NCI-H2107 treated with DMSO at 0.1 percent for 48 hours (cell line): ENCODE measurements at regions not wholly inside any gene's neighbourhood (a gene's known extent, or its start where the extent isn't known, plus 50 kb on each side); places are given as distances from the start of the nearest gene placed in this dataset.

Experiments used
- DNase-seq: peaks from one replicate; lab custom pipeline; 2025; ENCODE audit not compliant: unreplicated experiment; lab: John Stamatoyannopoulos, UW

- no peak for DNase-seq
Measured at GRCh38 chr17:14510136-14510535, 209.3 kb downstream of the HS3ST3B1 start.

DNA sequence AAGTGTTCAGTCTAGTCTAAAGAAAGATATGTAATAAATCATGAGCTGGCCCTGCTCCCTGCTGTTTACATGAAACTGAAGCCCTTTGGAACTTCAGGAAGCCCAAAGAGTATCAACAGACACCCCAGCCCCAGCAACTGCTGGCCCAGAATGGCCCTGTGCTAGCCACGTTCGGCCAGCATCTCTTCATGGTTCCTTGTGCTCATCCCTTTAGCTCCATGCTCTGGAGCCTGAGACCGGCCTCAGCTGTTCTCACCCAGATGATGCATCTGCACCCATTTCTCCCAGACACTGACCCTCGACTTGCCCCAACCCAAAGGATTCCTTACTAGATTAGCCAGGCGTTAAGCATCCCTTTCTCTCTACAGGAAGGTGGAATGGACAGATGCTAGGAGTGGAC, 207.3 kb downstream of the HS3ST3B1 start:
- no peak for DNase-seq

DNA sequence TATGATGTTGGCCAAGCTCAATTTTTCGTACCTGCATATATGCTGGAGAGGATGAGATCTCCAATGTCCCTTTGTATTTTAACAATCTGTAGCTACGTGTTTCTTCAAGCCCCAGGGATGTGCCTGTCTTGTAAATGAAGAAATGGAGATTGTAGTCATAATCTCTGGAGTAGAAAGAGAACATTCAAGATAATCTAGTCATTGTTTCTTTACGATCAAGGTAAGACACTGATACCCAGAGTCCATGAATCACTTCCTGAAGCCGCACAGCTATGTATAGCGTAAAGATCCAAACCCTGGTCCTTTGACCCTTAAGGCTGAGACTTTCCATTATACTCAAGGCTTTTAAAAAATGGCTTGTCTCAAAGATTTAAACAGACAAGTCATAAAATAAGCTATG, 205.5 kb downstream of the HS3ST3B1 start:
- DNase-seq: no peak

DNA sequence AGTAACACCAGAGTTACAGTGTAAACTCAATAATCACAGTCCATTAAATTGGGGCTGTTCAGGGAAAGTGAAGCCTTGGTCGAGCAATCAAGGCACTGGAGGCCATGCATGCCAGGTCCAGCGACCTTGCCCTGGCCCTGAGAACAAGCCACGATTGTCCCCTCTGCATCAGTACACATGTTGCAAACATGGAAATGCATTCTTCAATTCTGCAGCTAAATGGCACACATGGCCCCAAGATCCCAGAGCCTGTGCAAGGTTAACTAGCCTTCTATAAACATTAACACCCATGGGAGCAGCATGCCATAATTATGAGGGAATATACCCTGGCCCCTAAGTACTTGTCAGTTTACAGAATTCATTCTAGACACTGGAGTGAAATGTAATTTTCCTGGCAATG, 204.7 kb downstream of the HS3ST3B1 start:
- DNase-seq: no peak

DNA sequence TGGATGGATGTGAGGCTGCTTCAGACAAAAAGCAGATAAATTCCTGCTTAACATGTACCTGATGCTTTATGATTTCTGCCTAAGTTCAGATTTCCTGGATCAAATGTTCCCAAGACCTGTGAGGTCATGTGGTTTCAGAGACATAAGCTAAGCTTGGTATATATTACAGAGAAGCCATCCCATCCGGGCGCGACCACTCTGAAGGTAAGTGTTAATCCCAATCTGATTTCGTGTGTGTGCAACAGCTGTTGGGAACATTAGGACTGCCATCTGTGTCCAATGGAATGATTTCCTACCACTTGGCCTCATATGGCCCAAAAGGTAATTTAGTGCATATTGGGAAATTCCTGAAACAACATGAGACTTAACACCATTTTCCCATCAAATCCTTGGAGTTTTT, 199.1 kb downstream of the HS3ST3B1 start:
- DNase-seq: no peak

- DNase-seq: no peak
Measured at GRCh38 chr17:14498812-14499211, 197.9 kb downstream of the HS3ST3B1 start.

DNA sequence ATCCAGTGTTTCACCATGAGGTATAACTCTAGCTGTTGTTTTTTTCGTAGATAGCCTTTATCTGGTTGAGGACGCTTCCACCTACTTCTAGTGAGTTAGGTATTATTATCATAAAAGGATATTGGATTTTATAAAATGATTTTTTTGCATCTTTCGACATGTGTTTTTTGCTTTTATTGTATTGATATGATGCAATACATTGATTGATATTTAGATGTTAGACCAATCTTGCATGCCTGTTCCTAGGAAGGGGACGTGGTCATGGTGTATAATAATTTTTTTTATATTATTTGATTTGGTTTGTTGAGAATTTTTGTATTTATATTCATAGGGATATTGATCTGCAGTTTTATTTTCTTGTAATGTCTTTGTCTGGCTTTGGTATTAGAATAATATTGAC, 193.3 kb downstream of the HS3ST3B1 start:
- DNase-seq: no peak

DNA sequence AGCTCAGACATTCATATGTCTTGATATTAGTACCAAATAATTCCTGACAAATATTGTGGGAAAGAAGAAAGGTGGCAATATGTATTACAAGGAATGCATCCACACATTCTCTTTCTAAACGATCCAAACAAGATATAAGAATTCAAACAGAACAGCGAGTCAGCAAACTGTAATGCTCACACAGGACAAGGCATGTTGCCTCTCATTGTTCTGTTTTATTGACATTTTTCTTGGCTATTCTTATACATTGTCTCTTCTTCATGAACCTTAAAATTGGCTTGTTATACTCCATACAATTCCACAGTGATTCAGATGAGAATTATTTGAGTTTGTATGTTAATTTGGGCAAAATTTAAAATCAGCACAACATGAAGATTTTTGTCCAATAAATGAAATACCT, 189.1 kb downstream of the HS3ST3B1 start:
- no peak for DNase-seq

DNA sequence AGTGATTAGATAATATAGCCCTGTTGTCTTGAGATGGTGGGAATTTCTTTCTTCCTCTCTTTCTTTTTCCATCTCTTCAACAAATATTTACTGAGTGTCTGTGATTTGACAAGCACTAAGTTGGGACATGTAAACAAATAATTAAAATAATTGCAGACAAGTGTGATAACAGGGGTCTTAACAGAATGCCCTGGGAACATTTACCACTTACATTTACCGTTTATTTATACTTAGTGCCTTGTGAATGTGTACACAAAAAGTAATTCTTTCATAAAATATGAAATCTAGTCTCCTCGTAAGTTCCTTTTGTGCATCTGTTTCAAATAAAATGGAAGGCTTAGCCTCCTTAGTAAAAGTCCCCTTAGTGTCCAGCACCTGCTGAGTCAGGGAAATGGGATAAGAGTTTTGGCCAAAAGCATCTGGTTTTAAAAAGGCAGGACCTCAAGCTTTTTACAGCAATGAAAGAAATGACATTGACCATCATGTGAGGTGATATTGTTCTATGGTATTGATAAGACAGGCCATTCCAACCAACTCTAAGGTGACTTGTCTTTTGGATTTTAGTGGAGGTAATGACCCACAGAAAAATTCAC, 188.2 kb downstream of the HS3ST3B1 start:
- no peak for DNase-seq

- no peak for DNase-seq
Measured at GRCh38 chr17:14487068-14487467, 186.2 kb downstream of the HS3ST3B1 start.

DNA sequence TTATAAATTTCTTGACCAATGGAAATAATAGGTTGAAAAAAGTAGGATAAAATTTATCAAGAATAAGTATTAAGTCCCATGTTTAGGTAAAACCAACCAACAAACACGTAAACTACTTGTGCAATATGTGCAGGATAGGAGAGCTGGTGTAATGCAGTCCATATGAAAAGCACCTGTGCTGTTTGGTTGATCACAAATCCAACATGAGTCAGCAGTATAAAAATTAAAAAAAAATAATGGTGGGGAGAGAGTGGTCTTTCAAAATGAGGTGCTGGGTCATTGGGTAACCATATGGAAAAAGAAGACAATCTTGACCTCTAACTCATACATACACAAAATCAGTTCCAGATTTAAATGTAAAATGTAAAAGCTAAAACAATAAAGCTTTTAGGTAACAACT, 181.8 kb downstream of the HS3ST3B1 start:
- DNase-seq: no peak

- no peak for DNase-seq
Measured at GRCh38 chr17:14481664-14482063, 180.8 kb downstream of the HS3ST3B1 start.

DNA sequence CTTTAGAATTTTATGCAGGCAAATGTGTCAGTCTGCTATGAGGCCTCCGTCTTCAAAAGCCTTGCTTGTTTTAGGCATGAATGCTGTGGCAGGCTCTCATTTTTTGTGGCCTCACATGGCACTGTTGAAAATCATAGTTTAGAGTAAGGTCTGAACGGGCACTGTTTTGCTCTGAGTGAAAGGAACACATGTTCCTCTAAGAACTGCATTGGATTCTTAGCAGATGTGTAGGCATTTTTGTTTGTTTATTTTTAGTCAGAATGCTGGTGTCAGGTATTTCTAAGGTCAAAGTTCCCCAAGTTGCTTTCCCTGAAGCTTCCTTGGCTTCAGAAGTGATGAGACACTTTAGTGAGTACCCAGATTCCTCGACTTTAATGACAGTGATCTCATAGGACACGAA, 173.7 kb downstream of the HS3ST3B1 start:
- DNase-seq: no peak

DNA sequence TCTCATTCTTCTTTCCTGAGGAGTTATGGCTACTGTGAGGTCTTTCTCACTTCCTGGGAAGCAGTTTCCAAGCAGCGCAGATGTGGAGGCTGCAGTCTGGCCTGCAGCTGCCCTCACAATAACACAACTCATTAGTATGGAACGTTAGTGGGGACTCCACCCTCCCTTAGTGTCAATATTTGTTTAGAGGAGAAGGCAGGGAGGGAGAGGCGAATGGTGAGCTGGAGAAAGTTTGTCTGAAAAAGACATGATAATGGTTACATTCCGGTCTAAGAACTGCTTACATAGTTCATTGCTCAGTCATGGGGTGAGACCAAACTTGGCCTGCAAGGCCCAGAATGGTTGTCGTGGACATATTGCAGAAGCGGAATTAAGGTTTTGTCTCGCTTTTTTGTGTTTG, 170.2 kb downstream of the HS3ST3B1 start:
- DNase-seq: no peak

- no peak for DNase-seq
Measured at GRCh38 chr17:14470417-14470816, 169.5 kb downstream of the HS3ST3B1 start.

DNA sequence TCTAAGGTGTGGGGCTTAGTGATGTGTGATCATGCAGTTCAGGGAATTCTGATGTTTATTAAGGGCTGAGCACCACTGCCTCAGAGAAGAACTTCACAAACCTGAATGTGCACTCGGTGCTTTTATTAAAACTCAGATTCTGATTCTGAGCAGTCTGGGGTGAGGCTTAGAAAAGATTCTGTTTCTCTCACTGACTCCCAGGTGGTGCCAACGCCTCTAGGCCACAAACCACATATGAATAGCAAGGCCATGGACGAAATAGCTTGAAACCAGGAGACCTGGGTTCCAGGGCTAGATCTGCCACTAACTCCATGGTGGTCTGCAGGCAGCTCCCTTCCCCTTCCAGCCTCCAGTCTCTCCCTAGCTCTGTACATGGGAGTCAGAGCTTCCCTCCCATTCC, 169.1 kb downstream of the HS3ST3B1 start:
- DNase-seq: no peak

DNA sequence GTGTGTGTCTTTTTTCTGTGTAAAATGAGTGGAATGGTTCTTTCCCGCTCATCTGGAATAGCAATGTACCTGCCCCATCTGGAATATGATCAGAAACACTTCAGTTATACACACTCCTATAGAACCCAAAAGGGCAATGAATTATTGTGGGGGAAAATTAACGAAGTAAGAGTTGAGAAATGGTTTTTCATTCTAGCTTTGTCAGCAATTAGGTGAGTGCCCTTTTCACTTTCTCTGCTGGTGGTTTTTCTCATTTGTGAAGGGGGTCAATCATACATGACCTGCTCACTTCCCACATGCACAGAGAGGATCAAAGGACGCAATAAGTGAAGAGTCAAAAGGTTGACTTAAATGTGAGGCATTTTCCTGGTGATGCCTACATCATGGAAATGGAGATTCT, 168.0 kb downstream of the HS3ST3B1 start:
- no peak for DNase-seq

DNA sequence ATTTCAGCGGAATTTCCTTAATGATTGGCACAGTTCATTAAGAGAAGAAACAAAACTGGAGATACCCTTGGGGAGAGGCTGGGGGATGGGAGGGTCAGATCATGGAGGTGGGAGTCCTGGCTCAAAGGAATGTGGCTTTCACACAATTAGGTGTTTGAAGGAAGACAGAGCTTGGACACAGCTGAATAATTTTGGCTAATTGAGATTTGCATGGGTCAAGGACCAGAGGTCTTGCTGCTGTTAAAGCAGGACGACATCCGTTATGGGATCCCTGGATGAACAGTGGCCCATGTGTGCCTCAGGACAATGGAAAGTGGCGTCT, 160.3 kb downstream of the HS3ST3B1 start:
- DNase-seq: no peak

GRCh38 chr17:14460516-14461226, 159.8 kb downstream of the HS3ST3B1 start:
- DNase-seq: no peak

DNA sequence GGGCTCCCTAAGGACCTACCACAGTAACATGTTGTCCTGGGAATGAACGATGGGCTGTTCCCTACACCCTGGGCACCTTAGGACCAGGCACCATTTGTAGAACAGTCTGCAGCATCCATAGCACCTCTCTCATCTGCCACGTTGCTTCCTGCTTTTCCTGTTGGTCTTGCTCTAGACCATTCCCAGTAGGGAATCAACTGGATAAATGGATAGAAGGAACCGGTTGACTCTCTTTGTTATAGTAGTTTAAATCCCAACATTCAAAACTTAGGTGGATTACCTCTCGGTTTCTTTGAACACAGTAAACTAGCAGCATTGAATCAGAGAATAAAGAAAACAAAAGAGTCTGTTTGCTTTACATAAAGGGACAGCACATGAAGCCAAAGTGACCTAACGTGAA, 159.1 kb downstream of the HS3ST3B1 start:
- no peak for DNase-seq

DNA sequence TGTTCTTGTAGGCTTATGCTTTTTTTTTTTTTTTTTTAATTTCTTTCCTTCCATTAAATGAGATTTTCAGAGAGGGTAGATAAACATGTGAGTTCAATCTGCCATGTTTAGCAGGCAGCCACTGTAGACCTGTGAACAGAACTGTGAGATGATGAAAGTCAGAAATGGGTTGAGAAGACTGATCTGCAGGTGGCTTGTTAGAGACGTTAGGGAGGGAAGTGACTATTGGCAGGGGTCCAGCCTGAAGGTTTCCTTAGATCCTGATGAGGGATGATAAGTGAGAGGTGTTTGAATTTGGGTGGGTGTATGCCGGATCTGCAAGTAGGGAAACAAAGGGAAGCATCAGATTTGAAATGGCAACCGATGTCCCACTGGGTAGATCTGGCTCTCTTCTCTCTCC, 157.8 kb downstream of the HS3ST3B1 start:
- DNase-seq: no peak

DNA sequence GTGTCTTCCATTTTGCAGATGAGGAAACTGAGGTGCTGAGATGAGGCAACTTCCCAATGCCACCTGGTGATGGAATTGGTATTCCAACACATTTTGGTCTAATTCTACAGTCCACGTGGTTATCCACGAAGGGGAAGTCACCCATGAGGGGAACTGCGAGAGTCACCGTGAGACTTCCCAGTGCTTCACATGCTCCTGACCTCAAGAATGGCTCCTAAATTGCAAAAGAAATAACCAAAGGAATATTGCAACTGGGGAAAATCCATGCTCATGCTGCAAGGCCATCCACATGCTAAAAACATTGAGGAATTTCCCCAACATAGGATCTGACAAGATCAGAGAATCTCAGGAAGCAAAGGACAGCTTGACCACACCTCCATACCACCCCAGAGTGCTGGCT, 153.9 kb downstream of the HS3ST3B1 start:
- DNase-seq: no peak

- DNase-seq: no peak
Measured at GRCh38 chr17:14452856-14453255, 152.0 kb downstream of the HS3ST3B1 start.
